ENCODE measurements at regions not wholly inside any gene's neighbourhood (a gene's known extent, or its start where the extent isn't known, plus 50 kb on each side); places are given as distances from the start of the nearest gene placed in this dataset.

DNA sequence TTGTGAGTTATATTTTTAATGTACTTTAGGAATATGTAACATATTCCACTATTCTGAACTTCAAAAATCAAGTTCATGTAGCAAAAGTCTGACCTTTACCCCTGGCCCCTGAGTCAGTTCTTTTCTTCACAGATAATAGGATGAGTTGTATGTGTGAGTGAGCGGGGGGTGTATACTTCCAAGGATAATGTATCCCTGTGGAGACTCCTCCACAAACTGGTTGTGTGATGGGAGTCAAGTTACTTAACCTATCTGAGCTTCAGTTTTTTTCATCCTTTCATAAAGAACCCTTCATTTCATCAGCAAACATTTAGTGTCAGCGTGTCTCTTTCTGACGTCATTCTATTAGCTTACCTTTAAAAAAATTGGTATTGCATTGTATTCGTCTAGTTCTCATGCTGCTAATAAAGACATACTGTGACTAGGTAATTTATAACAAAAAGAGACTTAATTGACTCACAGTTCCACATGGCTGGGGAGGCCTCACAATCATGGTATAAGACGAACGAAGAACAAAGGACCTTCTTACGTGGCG, 288.1 kb upstream of the GPC6 start:
- no peaks in the 10 kb centered on the region for H3K36me3 ChIP-seq (ENCODE audit: insufficient read depth, low read length)
- no peak for TF ChIP-seq CTCF (IDR thresholded peaks at IDR 0.05; ENCODE audit: extremely low read depth, low read depth, low read length)
- no peak for DNase-seq (ENCODE audit: insufficient read length, low spot score, missing footprints)

GRCh38 chr13:92941167-92941566, 285.4 kb upstream of the GPC6 start:
- no peak overlapping the region for H3K27ac ChIP-seq (ENCODE audit: low read depth, low read length)
- DNase-seq (ENCODE audit: insufficient read length, low spot score, missing footprints), result no peak
- no peaks in the 10 kb centered on the region for H3K4me1 ChIP-seq (ENCODE audit: insufficient read depth, low read length)
- H2AFZ ChIP-seq (ENCODE audit: low read length), result no peak overlapping the region
- no peak overlapping the region for H3K4me3 ChIP-seq (ENCODE audit: insufficient read depth, low read length)
- TF ChIP-seq CTCF (IDR thresholded peaks at IDR 0.05; ENCODE audit: extremely low read depth, low read depth, low read length), result no peak
- no peaks in the 10 kb centered on the region for H3K79me2 ChIP-seq (ENCODE audit: insufficient read depth, low read length)
- H3K9me3 ChIP-seq (ENCODE audit: low read depth, low read length), result no peaks in the 10 kb centered on the region
- no peak overlapping the region for H3K4me2 ChIP-seq (ENCODE audit: insufficient read depth, low read length)
- H3K36me3 ChIP-seq (ENCODE audit: insufficient read depth, low read length), result no peaks in the 10 kb centered on the region
- H4K20me1 ChIP-seq (ENCODE audit: insufficient read depth, low read length), result no peaks in the 10 kb centered on the region
- H3K27me3 ChIP-seq (ENCODE audit: insufficient read depth, low read length), result no peaks in the 10 kb centered on the region

More for the DNA sequence above, 288.1 kb upstream of the GPC6 start:
- H3K4me2 ChIP-seq (ENCODE audit: insufficient read depth, low read length), result no peak overlapping the region
- H3K27me3 ChIP-seq (ENCODE audit: insufficient read depth, low read length), result no peaks in the 10 kb centered on the region
- no peaks in the 10 kb centered on the region for H3K4me1 ChIP-seq (ENCODE audit: insufficient read depth, low read length)
- no peaks in the 10 kb centered on the region for H3K79me2 ChIP-seq (ENCODE audit: insufficient read depth, low read length)
- H4K20me1 ChIP-seq (ENCODE audit: insufficient read depth, low read length), result no peaks in the 10 kb centered on the region
- H3K27ac ChIP-seq (ENCODE audit: low read depth, low read length), result no peak overlapping the region
- H3K9me3 ChIP-seq (ENCODE audit: low read depth, low read length), result no peaks in the 10 kb centered on the region
- no peak overlapping the region for H3K4me3 ChIP-seq (ENCODE audit: insufficient read depth, low read length)
- no peak overlapping the region for H2AFZ ChIP-seq (ENCODE audit: low read length)

- no peak for DNase-seq (ENCODE audit: insufficient read length, low spot score, missing footprints)
- no peak for TF ChIP-seq CTCF (IDR thresholded peaks at IDR 0.05; ENCODE audit: extremely low read depth, low read depth, low read length)
- Histone ChIP-seq H3K79me2 (ENCODE audit: insufficient read depth, low read length) (no peaks in the 10 kb centered on the region), H3K4me3 (ENCODE audit: insufficient read depth, low read length) (no peak overlapping the region), H4K20me1 (ENCODE audit: insufficient read depth, low read length) (no peaks in the 10 kb centered on the region), H3K27ac (ENCODE audit: low read depth, low read length) (no peak overlapping the region), H3K27me3 (ENCODE audit: insufficient read depth, low read length) (no peaks in the 10 kb centered on the region), H2AFZ (ENCODE audit: low read length) (no peak overlapping the region), H3K4me1 (ENCODE audit: insufficient read depth, low read length) (no peaks in the 10 kb centered on the region), H3K9me3 (ENCODE audit: low read depth, low read length) (no peaks in the 10 kb centered on the region), H3K36me3 (ENCODE audit: insufficient read depth, low read length) (no peaks in the 10 kb centered on the region), H3K4me2 (ENCODE audit: insufficient read depth, low read length) (no peak overlapping the region)
Observed at GRCh38 chr13:92947770-92948434, 278.7 kb upstream of the GPC6 start.

DNA sequence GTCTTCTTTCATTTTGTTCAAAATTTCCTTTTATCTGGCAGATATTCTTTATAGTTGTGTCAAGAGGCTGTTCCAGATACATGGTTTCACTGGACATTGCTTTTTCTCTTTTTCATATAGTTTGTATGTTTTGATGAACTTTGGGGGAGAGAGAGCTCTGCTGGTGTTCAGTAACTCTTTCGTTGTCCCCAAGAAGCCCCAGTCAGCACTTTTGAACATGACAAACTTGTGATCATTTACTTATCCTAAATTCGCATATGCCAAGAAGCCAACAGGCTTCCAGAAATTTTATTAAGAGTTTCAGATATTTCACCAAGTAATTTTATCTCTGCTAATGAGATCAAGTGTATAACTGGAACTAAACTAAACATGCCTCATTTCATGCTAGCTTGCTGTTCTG, 275.8 kb upstream of the GPC6 start:
- no peaks in the 10 kb centered on the region for H4K20me1 ChIP-seq (ENCODE audit: insufficient read depth, low read length)
- H3K9me3 ChIP-seq (ENCODE audit: low read depth, low read length), result no peaks in the 10 kb centered on the region
- no peaks in the 10 kb centered on the region for H3K27me3 ChIP-seq (ENCODE audit: insufficient read depth, low read length)
- H3K4me1 ChIP-seq (ENCODE audit: insufficient read depth, low read length), result no peaks in the 10 kb centered on the region
- no peak for DNase-seq (ENCODE audit: insufficient read length, low spot score, missing footprints)
- H3K36me3 ChIP-seq (ENCODE audit: insufficient read depth, low read length), result no peaks in the 10 kb centered on the region
- H2AFZ ChIP-seq (ENCODE audit: low read length), result no peak overlapping the region
- H3K4me2 ChIP-seq (ENCODE audit: insufficient read depth, low read length), result no peak overlapping the region
- no peak overlapping the region for H3K4me3 ChIP-seq (ENCODE audit: insufficient read depth, low read length)
- no peak for TF ChIP-seq CTCF (IDR thresholded peaks at IDR 0.05; ENCODE audit: extremely low read depth, low read depth, low read length)
- no peaks in the 10 kb centered on the region for H3K79me2 ChIP-seq (ENCODE audit: insufficient read depth, low read length)
- H3K27ac ChIP-seq (ENCODE audit: low read depth, low read length), result no peak overlapping the region

All from osteoblast (primary cell).